ENCODE measurements at regions not wholly inside any gene's neighbourhood (a gene's known extent, or its start where the extent isn't known, plus 50 kb on each side); places are given as distances from the start of the nearest gene placed in this dataset.
A peak's percentile ranks its signal among the peaks of the same experiment; 100 is the strongest.

GRCh38 chr6:167049275-167049674 lies 50.1 kb downstream of the CEP43 start:
- DNase-seq = peak; percentile 11

- DNase-seq = no peak
Observed at GRCh38 chr6:167050903-167051302, 51.7 kb downstream of the CEP43 start.

DNA sequence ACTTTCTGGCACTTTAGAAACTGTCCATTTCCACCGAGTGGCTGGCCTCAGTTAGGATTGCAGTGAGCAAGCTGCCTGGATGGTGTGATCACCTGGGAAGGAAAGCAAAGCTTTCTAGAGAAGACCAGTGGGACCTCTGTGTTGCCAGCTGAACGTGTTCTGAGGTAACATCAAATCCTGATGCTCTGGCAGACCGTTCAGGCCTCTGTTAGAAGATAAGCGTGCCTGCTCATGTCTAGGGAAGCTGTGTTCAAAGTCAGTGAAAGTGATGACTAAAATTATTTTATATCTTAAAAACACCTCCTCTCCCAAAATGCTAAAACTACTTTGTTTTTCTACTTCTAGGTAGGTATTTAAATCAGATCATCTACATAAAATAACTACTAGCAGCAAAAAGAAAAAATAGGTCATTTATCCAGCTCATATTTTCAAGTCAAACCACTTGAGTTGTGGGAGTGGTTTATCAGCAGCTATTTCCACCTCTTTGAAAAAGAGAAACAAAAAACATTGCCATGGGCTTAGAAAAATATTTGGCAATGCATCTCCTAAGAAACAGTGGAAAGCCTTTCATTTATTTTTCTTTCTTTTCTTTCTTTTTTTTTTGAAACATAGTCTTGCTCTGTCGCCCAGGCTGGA lies 54.8 kb downstream of the CEP43 start:
- DNase-seq = no peak

- no peak for DNase-seq
Observed at GRCh38 chr6:167054987-167055386, 55.8 kb downstream of the CEP43 start.

GRCh38 chr6:167056370-167056769 lies 57.2 kb downstream of the CEP43 start:
- DNase-seq = no peak

DNA sequence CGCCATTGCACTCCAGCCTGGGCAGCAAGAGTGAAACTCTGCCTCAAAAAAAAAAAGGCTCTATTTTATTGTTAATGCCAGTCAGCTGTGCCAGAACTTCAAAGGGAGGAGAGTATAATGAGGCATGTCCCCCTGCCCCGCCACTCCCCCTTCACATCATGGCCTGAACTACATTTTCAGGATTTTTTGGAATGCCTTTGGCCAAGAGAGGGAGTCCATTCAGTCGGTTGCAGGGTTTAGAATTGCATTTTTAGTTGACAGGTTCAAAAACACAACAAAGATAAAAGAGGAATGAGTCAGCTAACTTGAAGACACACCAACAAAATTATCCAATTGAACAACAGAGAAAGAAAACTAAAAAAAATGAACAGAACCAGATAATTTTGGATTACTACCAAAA lies 59.1 kb downstream of the CEP43 start:
- DNase-seq = no peak

Measured in suppressor macrophage treated with lipopolysaccharide for 4 hours (primary cell).